Esophagus squamous epithelium (tissue), 4 donors: ENCODE measurements at regions not wholly inside any gene's neighbourhood (a gene's known extent, or its start where the extent isn't known, plus 50 kb on each side); places are given as distances from the start of the nearest gene placed in this dataset.
"Not testable (repeated sequence)": the region's sequence is repeated elsewhere in the genome, so short reads cannot be mapped to it uniquely, and the experiment has no call there.

Source experiments
- CTCF ChIP-seq, 6 experiments: fragments of 450-650 bp in 4 of 6; fragments of 200-600 bp in 2 of 6; sonication (generic) in 2 of 6; IDR thresholded peaks; one replicate each; pipeline ENCODE4 v1.5.1; 2016 to 2019; ENCODE audit warnings: antibody characterized with exemption in 6 of 6, mild to moderate bottlenecking in 4 of 6, moderate library complexity in 4 of 6
- POLR2A ChIP-seq, 4 donors: fragments of 450-650 bp; IDR thresholded peaks; one replicate each; pipeline ENCODE4 v1.6.1; 2017; ENCODE audit warnings: antibody characterized with exemption in 4 of 4, mild to moderate bottlenecking in 4 of 4, moderate library complexity in 3 of 4

DNA sequence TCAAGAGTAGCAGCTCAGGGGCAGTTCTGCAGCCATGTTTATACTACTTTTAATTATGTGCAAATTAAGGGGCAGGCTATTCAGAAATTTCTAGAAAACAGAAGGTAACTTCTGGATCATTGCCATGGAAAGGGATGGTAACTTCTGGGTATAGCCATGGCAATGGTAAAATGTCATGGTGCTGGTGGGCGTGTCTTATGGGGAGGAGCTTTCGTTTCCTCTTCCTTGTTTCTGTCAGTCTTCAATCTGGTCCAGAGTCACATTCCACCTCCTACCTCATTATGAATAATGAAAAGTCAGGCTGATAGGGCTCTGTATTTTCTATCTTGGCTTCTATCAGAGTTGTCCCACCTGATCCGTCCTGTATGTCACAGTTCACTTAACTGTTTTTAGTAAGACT, 366.0 kb downstream of the SRGAP2C start:
- TF ChIP-seq CTCF, POLR2A (IDR thresholded peaks at IDR 0.05): not testable (repeated sequence)
